LNCaP clone FGC (cell line): ENCODE measurements at regions not wholly inside any gene's neighbourhood (a gene's known extent, or its start where the extent isn't known, plus 50 kb on each side); places are given as distances from the start of the nearest gene placed in this dataset.

Experiments
- DNase-seq: peaks from one replicate; pipeline ENCODE4 v3.0.0-alpha.2; 2011; ENCODE audit warnings: low read depth
- H3K4me3 ChIP-seq: 2 replicates; pipeline ENCODE4 v1.5.1; 2011; ENCODE audit warnings: mild to moderate bottlenecking, low read depth, low read length, control low read depth
- TF ChIP-seq, protein P1 (sequence below): IDR thresholded peaks from 2 replicates; pipeline ENCODE4 v1.5.1; 2012; ENCODE audit warnings: mild to moderate bottlenecking; ENCODE audit not compliant: control insufficient read depth, insufficient read depth; ENCODE audit errors: extremely low read depth

DNA sequence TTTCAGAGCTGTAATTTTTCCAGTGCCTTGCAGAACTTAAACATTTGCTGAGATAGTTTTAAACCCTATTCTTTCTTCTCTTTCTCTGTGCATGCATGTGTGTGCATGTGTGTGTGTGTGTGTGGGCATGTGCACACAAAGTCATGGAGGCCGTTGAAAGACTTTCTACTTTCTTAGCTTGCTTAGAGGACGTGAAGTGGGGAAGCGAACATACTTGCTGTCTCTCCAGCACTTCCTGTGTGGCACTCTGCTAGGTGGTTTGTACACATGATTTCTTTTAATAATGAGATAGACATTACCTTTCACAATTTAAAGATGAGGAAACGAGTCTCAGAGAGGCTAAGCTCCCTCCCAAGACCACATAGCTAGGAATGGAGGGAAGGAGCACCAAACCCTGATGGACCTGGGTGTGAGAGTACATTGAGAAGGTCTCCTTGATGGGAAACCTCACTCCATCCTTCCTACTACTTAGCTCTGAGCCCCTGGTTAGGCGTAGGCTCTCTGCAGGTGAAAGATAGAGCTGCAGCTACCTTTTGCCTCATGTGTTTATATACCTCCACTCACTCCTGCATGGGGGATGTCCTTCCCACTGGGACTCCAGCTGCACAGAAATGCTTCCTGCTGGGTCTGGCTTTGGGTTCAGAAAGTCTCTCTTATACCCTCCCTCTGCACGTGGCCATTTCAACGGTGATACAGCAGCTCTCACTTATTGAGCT lies 101.9 kb upstream of the USP24 start:
- DNase-seq, result no peak
- TF ChIP-seq, protein P1, sequence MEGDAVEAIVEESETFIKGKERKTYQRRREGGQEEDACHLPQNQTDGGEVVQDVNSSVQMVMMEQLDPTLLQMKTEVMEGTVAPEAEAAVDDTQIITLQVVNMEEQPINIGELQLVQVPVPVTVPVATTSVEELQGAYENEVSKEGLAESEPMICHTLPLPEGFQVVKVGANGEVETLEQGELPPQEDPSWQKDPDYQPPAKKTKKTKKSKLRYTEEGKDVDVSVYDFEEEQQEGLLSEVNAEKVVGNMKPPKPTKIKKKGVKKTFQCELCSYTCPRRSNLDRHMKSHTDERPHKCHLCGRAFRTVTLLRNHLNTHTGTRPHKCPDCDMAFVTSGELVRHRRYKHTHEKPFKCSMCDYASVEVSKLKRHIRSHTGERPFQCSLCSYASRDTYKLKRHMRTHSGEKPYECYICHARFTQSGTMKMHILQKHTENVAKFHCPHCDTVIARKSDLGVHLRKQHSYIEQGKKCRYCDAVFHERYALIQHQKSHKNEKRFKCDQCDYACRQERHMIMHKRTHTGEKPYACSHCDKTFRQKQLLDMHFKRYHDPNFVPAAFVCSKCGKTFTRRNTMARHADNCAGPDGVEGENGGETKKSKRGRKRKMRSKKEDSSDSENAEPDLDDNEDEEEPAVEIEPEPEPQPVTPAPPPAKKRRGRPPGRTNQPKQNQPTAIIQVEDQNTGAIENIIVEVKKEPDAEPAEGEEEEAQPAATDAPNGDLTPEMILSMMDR, result no peak
- no peak overlapping the region for H3K4me3 ChIP-seq

DNA sequence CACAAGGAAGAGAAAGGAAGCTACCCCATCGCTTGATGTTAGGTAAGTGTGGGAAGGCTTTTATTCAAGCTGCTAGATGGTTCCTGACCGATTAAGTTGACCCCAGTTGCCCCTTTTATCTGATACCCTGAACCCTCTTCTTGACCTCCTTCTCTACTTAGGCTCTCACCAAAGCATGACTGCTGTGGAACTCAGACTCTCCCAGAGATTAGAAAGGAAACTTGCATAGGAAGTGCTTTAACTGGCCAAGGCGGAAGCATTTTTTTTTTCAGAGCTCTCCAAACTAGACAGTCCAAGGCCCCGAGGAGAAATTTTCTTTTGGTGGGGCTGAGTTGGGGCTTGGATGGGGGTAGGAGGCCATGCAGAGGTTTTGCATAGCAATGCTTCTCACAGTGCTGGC lies 101.3 kb upstream of the USP24 start:
- TF ChIP-seq, protein P1, result no peak
- no peak overlapping the region for H3K4me3 ChIP-seq
- DNase-seq, result no peak

GRCh38 chr1:55315552-55315951 lies 100.4 kb upstream of the USP24 start:
- no peak overlapping the region for H3K4me3 ChIP-seq
- no peak for DNase-seq
- TF ChIP-seq, protein P1, result no peak

GRCh38 chr1:55314740-55315139 lies 99.6 kb upstream of the USP24 start:
- no peak overlapping the region for H3K4me3 ChIP-seq
- TF ChIP-seq, protein P1, result no peak
- no peak for DNase-seq

- DNase-seq, result no peak
- TF ChIP-seq, protein P1, result no peak
- no peak overlapping the region for H3K4me3 ChIP-seq
These were observed 98.7 kb upstream of the USP24 start for GRCh38 chr1:55313903-55314302.

DNA sequence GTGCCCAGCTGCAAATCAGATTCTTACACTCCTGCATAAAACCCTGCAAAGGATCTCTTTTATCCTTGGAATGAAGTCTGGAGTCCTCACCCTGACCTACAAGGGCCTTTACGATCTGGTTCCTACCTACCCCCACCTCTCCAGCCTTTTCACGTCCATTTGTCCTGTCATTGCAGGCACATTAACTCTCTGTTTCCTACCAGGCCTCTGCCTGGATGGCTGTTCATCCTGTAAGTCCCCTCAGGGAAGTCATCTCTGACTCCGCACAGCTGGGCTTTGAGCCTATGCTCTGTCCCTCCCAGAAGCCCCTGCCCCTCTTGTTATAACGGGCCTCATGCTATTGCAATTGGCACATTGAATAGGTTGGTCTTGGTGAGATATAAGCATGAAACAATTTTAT lies 96.8 kb upstream of the USP24 start:
- TF ChIP-seq, protein P1, result no peak
- DNase-seq, result no peak
- H3K4me3 ChIP-seq, result no peak overlapping the region

- DNase-seq, result no peak
- TF ChIP-seq, protein P1, result no peak
- no peak overlapping the region for H3K4me3 ChIP-seq
These were observed 96.0 kb upstream of the USP24 start for GRCh38 chr1:55311057-55311641.
